HS-27A (cell line): ENCODE measurements at regions not wholly inside any gene's neighbourhood (a gene's known extent, or its start where the extent isn't known, plus 50 kb on each side); places are given as distances from the start of the nearest gene placed in this dataset.
"Not testable (repeated sequence)": the region's sequence is repeated elsewhere in the genome, so short reads cannot be mapped to it uniquely, and the experiment has no call there.

ENCODE experiments used
- DNase-seq: peaks from one replicate; pipeline ENCODE4 v3.0.0-alpha.2; 2012; ENCODE audit warnings: low read depth, missing footprints

DNA sequence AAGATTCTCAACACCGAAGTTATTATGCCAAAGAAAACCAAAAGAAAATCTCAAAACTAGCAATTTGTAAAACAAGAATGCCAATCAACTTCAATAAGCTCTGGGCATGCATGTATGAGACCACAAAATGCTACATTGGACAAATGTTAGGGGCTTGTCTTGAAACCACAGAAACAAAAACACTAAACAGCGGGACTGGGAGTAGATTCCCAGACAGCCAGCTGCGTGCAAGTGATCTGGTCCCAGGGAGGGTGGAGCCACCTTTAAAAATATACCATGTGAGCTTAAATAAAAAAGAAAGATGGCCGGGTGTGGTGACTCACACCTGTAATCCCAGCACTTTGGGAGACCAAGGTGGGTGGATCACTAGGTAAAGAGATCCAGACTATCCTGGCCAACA, 163.6 kb upstream of the PRICKLE2 start:
- DNase-seq, result no peak

DNA sequence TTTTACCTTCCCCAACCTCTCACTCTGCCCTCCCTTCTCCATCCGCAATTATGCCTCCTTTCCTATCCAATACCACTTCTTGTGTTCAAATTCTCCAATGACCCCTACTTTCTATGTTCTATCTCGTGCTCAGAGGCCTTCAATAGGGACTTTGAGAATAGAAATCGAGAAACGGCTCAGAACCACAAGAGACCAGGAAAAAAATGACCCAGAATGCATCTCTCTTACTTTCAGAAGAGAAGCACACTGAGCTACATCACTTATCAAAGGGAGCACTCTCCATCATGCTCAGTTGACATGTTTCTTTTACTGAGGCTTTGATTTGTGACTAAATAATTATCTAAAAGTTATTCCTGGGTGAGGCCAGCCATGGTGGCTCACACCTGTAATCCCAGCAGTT, 162.4 kb upstream of the PRICKLE2 start:
- DNase-seq, result no peak

DNA sequence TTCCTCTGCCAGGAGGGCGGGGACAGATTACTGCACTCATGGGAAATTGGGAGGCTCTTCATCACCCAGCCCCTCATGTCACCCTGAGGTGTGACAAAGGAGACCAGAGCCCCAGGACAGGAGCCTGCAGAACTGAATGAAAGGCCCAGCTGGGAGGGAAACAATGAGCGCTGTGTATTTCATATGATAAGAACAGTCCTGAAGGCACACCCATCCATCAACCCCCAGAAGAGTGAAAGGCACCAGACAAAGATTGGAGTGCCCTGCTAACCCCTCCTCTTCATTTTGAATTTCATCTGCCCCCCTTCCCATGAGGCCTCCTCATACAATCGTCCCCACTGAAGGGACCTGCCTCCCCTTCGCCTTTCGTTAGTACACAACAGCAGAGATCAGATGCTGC, 160.0 kb upstream of the PRICKLE2 start:
- DNase-seq, result no peak

DNA sequence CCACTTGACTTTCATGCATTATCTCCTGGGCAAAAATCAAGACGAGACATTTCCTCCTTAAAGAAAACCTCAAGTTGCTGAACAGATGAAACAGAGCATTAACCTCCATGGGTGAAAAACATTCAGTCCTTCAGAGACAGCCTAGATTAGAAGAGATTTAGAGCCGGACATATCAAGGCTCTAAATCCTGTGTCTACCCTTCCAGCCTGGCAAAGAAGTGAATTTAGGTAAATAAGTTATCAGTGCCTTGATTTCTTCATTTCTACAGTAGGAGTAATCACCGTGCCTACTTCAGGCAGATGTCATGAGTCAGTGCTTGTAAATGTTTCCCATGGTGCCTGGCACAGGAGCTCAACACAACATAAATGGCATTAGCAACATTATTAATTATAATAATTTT, 159.3 kb upstream of the PRICKLE2 start:
- no peak for DNase-seq

DNA sequence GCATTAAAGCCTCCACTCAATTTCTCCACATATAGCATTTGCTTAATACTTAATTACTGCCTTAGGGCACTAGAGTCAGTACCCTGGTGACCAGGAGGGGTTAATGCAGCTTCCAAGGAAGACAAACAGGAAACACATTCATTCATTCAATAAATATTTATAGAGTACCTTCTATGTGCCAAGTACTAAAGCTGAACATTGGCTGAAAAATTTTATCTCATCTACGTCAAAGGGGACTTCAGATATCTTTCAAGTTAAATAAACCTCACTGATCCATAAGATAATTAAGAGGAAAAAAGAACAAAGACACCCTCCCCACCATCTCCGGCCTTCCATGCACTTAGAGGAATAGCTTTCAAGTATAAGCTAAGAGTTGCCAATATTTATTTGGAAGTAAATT, 156.9 kb upstream of the PRICKLE2 start:
- DNase-seq, result no peak

DNA sequence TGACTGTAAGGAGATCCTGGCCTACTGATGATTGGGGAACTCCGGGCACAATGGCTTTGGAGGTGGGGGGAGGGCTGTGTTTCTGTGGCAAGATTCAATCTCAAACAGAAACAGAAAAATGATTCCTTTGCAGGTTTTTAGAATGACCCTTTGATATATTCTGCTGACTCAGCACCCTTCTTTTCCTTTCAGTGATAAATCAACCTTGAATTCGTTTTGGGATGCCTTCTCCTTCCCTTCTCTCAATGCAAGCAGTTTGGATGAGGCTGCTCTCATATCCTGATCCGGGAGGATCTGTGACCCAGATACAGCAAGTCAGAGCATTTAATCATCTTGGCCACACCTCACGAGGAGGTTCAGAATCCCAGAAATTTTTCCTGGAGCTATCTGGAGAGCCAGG, 156.1 kb upstream of the PRICKLE2 start:
- DNase-seq, result no peak

DNA sequence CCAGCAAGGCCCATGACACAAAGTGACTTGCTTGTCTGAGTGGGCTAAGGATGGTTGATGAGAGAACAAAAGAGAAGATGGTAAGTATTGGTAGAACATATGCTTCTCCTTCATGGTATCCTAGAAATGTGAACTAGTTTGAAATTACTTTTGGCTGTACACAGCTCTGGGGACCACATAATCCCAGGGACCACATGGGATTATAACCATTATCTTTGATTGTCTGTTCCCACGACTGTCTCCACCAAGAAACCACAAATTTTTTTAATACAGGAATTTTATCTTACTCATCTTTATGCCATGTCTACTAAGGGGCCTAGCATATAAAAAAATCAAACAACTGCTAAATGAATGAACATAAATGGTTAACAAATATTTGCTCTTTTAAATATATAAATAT, 155.3 kb upstream of the PRICKLE2 start:
- DNase-seq, result no peak

DNA sequence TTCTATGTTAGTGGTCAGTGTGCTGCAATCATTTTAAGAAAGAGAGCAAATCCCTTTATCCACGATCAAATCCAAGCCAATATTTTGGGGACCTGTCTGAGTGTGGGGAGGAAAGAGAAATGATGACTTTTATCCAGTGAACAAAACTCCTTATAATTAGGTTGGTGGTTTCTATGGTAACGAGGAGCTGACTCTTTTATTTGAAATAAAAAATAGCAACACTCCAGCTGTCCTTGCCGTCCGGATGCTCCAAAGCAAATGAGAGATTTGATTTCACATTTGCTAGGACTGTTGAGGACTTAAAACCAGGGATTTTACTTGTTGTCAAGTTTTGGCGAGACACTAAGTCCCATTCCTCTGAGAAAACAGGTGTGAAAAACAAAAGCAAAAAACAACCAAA, 154.0 kb upstream of the PRICKLE2 start:
- DNase-seq, result no peak

DNA sequence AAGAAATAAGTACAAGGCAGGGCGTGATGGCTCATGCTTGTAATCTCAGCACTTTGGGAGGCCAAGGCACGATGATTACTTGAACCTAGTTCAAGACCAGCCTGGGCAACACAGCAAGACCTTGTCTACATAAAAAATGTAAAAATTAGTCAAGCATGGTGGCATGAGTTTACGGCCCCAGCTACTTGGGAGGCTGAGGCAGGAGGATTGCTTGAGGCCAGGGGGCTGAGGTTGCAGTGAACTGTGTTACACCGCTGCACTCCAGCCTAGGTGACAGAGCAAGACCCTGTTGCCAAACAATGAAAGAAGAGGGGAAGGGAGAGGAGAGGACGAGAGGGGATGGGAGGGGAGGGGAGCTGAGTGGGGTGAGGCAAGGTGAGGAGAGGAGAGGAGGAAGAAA, 152.7 kb upstream of the PRICKLE2 start:
- no peak for DNase-seq

DNA sequence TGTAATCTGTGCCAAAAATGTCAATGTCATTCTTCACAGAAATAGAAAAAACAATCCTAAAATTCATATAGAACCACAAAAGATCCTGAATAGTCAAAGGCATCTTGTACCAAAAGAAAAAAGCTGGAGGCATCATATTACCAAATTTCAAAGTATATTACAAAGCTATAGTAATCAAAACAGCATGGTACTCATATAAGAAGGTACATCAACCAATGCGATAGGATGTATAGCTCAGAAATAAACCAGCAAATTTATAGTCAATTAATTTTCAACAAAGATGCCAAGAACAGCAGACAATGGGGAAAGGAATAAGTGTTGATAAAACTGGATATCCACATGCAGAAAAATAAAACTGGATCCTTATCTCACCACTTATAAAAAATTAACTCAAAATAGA, 150.5 kb upstream of the PRICKLE2 start:
- no peak for DNase-seq

DNA sequence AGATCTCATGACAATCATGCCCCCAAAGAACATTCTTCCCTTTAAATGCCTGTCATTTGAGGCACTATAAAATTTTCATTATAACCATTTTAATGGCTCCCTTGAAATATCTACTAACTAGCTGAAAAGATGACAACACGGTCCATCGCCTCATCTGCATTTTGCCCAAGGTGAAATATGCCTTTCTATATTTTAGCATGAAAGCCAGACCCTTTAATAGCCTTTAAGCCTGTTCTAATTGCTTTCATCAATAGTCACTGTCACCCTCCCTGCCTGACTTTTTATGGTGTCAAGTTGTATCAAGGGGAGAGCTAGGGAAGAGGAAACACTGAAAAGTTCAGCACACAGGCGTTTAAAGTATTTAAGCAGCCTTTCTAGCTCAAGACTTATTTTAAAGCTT, 144.1 kb upstream of the PRICKLE2 start:
- DNase-seq, result no peak

DNA sequence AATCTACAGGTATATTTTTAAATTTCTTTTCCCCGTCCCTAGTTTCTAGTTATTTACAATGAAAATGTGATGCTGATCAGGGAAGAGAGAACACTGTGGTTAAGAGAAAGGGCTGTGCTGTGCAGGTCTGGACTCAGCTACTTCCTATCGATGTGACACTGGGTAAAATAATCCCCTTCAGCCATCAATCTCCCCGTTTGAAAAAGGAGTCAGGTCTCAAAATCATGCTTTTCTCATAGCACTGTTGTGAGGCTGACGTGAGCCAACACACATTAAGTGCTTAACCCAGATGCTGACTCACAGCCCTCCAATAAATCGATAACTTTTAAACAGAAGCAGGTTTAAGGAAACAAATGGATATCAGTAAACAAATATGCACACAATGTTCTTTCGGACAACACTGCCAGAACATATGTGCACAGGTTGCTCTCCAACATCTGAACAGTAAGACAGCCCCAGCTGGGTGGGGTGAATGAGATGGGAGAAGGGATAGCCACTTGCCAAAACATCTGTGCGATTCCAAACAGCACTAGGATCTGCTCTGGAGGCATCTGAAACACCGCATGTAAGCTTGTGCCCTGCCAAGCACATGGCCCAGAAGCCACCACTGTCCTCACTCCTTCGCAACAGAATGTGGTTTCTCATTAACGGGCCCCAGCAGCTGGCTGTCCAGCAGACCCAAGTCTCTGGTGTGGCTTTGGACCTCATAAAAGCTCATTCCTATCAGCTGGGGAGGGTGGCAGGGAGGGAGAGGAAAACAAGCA, 143.2 kb upstream of the PRICKLE2 start:
- no peak for DNase-seq

DNA sequence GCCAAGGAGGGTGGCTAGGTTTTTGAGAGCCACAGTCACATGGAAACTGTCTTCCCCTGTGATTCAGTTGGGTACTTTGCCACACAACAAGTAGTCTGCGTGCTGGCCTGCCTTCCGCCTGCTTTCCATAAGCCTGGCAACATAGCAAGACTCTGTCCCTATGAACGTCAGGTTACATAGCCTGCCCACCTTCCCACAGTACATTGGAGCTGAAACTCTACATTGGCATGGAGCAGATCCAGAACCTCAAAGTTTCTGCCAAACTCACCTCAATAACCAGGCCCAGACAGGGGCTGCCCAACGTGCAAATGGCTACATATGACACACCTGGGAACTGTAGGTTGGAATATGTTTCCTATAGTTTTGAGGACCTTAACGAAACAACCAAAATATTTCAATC, 140.6 kb upstream of the PRICKLE2 start:
- no peak for DNase-seq

DNA sequence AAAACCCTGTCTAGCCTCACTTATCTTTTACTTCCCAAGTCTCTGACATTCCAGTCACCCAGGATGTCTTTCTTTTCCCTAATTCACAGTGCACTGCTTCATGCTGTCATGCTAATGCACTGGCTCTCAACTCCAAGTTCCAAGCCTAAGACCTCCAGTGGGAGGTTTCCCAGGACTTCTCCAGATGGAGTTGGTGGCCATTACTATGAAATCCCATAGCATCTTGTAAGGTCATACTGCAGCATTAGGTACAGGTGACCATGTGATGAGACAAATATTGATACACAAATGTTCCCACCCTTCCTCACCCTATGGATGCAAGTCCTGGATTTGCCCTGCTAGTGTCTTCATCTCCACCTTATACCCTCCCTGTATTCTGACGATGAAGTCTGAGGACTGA, 138.6 kb upstream of the PRICKLE2 start:
- no peak for DNase-seq

DNA sequence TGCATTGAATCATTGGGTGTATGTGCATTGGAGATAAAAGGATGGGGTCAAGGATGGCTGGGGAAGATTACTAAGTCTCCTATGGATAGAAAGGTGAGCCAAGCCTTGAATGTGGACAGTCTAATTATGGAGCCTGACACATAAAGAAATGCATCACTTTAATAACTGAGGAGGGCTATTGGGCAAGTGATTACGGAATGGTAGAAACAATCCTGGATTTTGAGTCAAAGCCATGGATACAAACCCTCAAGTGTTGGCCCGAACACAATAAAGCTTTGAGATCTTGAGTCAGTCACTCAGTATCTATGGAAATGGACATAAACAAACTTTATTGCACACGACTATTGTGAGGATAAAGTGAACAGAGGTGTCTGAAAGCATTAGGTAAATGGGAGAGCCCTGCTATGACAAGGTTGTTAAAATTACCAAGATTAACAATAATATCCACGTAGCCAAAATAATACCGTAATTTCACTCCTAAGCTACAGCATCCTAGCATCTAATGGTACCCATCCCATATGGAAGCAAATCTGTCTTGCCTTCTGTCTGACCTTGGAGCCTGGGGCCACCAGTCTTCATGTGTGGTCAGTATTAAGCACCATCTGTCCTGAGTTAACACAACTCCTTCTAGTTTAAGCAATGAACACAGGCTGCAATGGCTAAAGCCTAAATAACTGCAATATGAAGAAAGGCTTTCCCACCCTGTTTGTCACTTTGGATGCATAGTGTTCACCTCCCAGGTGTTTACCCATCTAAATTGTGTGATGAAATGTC, 136.9 kb upstream of the PRICKLE2 start:
- no peak for DNase-seq

DNA sequence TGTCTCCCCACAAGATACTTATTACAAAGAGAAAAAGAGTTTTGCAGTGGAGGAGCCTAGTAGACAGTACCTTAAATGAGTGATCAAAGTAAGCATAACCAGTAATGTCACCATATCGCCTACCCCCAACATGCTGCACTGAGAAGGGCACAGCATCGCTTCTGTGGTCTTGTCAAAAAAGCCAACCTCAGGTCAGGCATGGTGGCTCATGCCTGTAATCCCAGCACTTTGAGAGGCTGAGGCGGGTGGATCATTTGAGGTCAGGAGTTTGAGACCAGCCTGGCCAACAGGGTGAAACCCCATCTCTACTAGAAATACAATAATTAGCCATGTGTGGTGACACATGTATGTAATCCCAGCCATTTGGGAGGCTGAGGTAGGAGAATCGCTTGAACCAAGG, 135.8 kb upstream of the PRICKLE2 start:
- not testable (repeated sequence) for DNase-seq

DNA sequence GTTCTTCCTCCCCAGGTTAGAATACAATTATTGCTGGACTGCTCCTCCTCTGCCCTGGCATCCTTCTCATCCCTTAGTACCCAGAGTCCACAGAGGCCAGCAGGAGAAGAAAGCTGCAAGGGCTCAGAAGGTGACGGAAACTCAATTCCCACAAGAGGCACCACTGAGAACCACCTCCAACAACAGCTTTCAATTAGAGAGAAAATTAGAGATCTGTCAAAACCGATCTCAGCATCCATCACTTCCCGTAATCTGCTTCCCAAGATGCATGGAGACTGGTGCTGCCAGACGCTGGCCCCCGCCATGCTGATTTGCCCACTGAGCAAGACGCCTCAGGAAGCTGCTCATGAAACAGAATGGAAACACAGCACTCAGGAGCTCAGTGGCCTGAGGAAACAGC, 135.0 kb upstream of the PRICKLE2 start:
- DNase-seq, result no peak

DNA sequence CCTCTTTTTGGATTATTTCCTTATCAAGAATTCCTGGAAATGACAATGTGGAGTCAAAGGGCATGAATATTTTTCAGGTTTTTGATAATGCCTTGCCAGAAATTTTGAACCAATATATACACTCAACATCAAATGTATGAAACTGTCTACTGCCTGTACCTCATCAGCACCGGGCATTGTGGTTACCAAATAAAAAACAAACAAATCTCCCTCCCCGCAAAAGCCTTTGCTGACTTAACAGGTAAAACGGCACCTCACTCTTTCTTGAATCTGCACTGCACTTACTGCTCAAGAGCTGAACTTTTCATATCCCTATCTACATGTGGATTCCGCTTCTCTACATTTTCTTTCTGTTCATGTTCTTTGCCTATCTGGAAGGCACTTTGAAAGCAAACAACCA, 134.5 kb upstream of the PRICKLE2 start:
- no peak for DNase-seq

DNA sequence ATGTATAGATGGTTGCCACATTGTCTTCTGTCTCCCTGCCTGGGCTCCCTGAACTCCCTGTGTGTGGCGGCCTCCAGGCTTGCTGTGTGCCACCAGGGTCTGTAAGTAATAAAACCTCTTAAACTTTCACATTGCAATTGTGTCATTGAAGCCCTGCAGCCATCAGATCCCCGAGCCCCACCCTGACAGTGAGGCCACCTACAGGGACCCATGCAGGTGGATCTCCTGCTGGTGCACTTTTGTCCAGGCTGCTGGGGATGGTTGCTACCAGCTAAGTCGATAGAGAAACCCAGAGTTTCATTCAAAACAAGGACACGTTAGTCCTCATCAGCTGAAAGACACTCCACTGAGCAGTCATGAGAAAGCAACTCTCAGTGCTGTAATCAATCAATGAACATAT, 133.6 kb upstream of the PRICKLE2 start:
- DNase-seq, result no peak

DNA sequence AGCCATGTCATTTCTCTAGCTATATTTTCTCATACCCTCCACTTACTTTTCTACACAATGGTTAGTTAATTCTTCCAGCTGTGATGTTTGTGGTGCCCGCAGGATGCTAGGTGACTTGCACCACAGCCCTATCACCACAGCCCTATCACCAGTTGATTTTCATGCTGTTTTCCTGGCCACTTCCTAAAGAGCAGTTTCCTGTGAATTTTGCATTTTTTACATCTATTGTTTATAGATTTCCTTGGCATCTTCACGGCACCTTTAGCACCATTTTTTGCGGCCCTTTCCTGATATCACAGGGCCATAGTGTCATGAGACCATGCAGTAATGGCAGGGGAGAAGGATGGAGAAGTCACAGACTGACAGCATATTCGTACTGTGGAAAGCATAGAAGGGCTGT, 132.9 kb upstream of the PRICKLE2 start:
- no peak for DNase-seq

DNA sequence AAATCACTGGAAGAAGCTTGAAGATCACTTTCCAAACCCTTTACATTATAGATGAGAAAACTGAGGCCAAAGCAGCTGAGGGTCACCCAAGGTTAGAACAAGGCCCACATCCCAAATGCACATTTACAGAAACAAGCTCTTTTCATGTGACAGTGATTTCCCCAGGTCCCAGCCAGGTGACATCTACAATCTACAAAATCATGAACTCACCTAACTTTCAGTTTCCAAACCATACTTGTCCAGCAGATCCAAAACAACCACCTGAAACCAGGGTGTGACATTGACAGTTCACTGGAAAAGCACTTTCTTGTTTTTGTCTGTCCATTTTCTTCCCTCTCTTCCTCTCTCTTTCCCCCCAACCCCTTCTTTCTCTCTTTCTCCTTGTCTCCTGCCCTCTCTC, 132.2 kb upstream of the PRICKLE2 start:
- DNase-seq, result no peak

DNA sequence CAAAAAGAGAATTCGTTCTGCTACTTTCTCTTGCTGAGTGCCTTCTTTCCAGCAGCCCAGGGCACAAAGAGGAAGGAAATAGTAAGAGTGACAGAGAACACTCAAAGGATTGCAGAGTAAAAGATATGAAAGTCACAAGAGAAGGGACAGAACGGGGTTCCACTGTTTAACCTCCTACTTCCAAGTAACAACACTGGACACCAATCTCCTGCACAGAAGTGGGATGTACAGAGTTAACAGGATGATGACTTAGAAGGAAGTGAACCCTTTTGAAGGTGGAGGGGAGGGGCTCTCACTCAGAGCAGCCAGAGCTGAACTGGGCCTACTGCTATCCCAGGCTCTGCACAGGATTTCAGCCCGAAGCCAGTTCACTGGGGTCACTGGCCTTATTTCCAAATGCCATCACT, 130.1 kb upstream of the PRICKLE2 start:
- DNase-seq, result no peak

DNA sequence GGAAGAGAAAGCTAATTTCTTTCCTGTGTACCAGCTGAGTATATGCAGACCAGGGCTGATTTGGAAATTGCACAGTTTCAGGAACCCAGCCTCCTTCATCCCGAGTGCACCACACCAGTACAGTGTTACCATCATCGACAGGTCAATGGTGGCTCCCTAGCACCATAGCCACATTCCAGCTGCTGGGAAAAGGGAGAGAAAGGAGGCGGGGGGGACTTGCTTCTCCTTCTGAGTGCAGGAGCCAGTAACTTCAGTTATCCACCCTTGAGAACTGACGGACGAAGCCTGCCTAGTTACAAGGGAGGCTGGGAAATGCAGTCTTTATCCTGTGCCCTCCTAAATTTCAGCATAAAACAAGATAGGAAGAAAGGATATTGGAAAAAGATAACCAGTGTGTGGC, 129.7 kb upstream of the PRICKLE2 start:
- DNase-seq, result no peak

DNA sequence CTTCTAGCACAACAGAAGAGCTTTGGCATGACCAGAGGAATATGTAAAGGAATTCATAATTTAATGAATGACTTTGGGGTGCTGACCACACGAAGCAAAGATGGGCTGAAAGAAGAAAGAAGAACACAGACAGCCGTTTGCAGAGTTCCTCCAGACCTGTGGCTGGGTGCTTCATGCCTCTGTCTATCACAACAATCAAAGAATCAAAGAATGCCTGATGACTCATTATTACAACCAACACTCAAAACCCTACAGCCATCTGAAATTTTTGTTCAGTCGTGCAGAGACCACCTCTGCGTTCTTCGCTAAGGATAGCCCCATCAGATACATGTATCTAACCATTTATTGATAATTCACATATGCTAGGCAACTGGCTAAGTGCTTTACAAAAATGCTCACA, 129.0 kb upstream of the PRICKLE2 start:
- DNase-seq, result no peak
